GM19193 (cell line): ENCODE measurements at regions not wholly inside any gene's neighbourhood (a gene's known extent, or its start where the extent isn't known, plus 50 kb on each side); places are given as distances from the start of the nearest gene placed in this dataset.

Source experiments
- POLR2A ChIP-seq: IDR thresholded peaks from 4 replicates; pipeline ENCODE4 v1.6.1; 2011; ENCODE audit not compliant: insufficient read depth, insufficient read length; ENCODE audit errors: extremely low read depth

GRCh38 chr2:120988051-120988699 lies 252.5 kb downstream of the GLI2 start:
- TF ChIP-seq POLR2A, result no peak

GRCh38 chr2:120988700-120989511 lies 253.2 kb downstream of the GLI2 start:
- no peak for TF ChIP-seq POLR2A

GRCh38 chr2:120989512-120990441 lies 254.1 kb downstream of the GLI2 start:
- TF ChIP-seq POLR2A, result no peak

GRCh38 chr2:120990451-120990871 lies 254.8 kb downstream of the GLI2 start:
- TF ChIP-seq POLR2A, result no peak

GRCh38 chr2:120991441-120991840 lies 255.8 kb downstream of the GLI2 start:
- TF ChIP-seq POLR2A, result no peak

- TF ChIP-seq POLR2A, result no peak
Measured at GRCh38 chr2:120992791-120993555, 257.3 kb downstream of the GLI2 start.

- TF ChIP-seq POLR2A, result no peak
Measured at GRCh38 chr2:120993661-120994060, 258.0 kb downstream of the GLI2 start.

GRCh38 chr2:120994301-120994995 lies 258.8 kb downstream of the GLI2 start:
- no peak for TF ChIP-seq POLR2A

GRCh38 chr2:120995152-120995551 lies 259.5 kb downstream of the GLI2 start:
- no peak for TF ChIP-seq POLR2A

GRCh38 chr2:120995656-120996190 lies 260.1 kb downstream of the GLI2 start:
- no peak for TF ChIP-seq POLR2A

GRCh38 chr2:120999377-121000097 lies 263.9 kb downstream of the GLI2 start:
- no peak for TF ChIP-seq POLR2A

GRCh38 chr2:121000804-121001203 lies 265.1 kb downstream of the GLI2 start:
- TF ChIP-seq POLR2A, result no peak

- no peak for TF ChIP-seq POLR2A
Measured at GRCh38 chr2:121001641-121002040, 266.0 kb downstream of the GLI2 start.
